Panc1 (cell line): ENCODE measurements at regions not wholly inside any gene's neighbourhood (a gene's known extent, or its start where the extent isn't known, plus 50 kb on each side); places are given as distances from the start of the nearest gene placed in this dataset.

Experiments used
- ATAC-seq: fragments of 200-7000 bp; cut with Tn5 transposase; 2 replicates; pipeline ENCODE4 v1.9.1; 2020; ENCODE audit warnings: mild to moderate bottlenecking, moderate library complexity
- BruUV-seq: library from RNA; stranded (reverse); fragments of 400-500 nt; replicated peaks from 2 replicates; lab custom pipeline; 2021; lab: Mats Ljungman, UMichigan
- CTCF ChIA-PET: fragments of 300-600 bp; sonication (Branson Sonifier 250); formaldehyde crosslinking; loops from one replicate; lab custom pipeline; 2022; ENCODE audit warnings: antibody characterized with exemption; lab: Charles Lee
- POLR2A ChIA-PET: fragments of 300-600 bp; sonication (Branson Sonifier 250); formaldehyde crosslinking; loops from one replicate; lab custom pipeline; 2022; ENCODE audit warnings: antibody characterized with exemption; lab: Charles Lee
- DNase-seq: peaks from one replicate; pipeline ENCODE4 v3.0.0-alpha.2; 2010; ENCODE audit warnings: low read depth, low spot score
- H3K27ac ChIP-seq: 2 replicates; pipeline ENCODE4 v1.5.1; 2011; ENCODE audit warnings: mild to moderate bottlenecking, low read length, inconsistent platforms
- H3K27me3 ChIP-seq: fragments of 200-500 bp; sonication (Bioruptor generic); 2 replicates; pipeline ENCODE4 v1.6.0; 2014; ENCODE audit warnings: low read length, inconsistent platforms; ENCODE audit not compliant: control insufficient read depth, insufficient read depth
- H3K36me3 ChIP-seq: fragments of 200-500 bp; sonication (Bioruptor generic); 2 replicates; pipeline ENCODE4 v1.5.1; 2014; ENCODE audit warnings: inconsistent platforms, mild to moderate bottlenecking, low read length, moderate library complexity; ENCODE audit not compliant: control insufficient read depth, insufficient read depth
- H3K4me1 ChIP-seq: 2 replicates; pipeline ENCODE4 v1.5.1; 2011; ENCODE audit warnings: inconsistent platforms, mild to moderate bottlenecking, low read length, moderate library complexity; ENCODE audit not compliant: control insufficient read depth, insufficient read depth
- H3K4me3 ChIP-seq, 2 experiments: 2 replicates each; pipeline ENCODE4 v1.5.1; 2011 to 2012; ENCODE audit warnings: low read depth in 2 of 2, low read length in 2 of 2, mild to moderate bottlenecking in 2 of 2, inconsistent platforms in 1 of 2, moderate library complexity in 1 of 2
- H3K9me3 ChIP-seq: fragments of 200-500 bp; sonication (Bioruptor generic); 2 replicates; pipeline ENCODE4 v1.5.1; 2014; ENCODE audit warnings: low read depth, mild to moderate bottlenecking, inconsistent platforms, low read length, moderate library complexity; ENCODE audit not compliant: control insufficient read depth, insufficient read depth
- POLR2AphosphoS5 ChIP-seq: IDR thresholded peaks from 2 replicates; pipeline ENCODE4 v1.6.1; 2012; ENCODE audit warnings: mild to moderate bottlenecking, low read depth, low read length, moderate library complexity
- REST ChIP-seq, 2 experiments: IDR thresholded peaks; 2 replicates each; pipeline ENCODE4 v1.6.1; 2011 to 2012; ENCODE audit warnings: low read depth in 2 of 2, control low read depth in 1 of 2, low read length in 1 of 2, mild to moderate bottlenecking in 1 of 2, moderate library complexity in 1 of 2; ENCODE audit not compliant: insufficient read depth in 1 of 2
- SIN3A ChIP-seq: IDR thresholded peaks from 2 replicates; pipeline ENCODE4 v1.6.1; 2012; ENCODE audit warnings: low read depth, mild to moderate bottlenecking, low read length, moderate library complexity, borderline replicate concordance; ENCODE audit not compliant: insufficient read depth
- TCF7L2 ChIP-seq: IDR thresholded peaks from 2 replicates; pipeline ENCODE4 v1.6.1; 2011; ENCODE audit warnings: mild to moderate bottlenecking, low read depth, low read length, inconsistent platforms
- in situ Hi-C: cut with HindIII; loops from 2 replicates; pipeline ENCODE4 v1.10.0; 2016; ENCODE audit warnings: low sequenced_read_pairs, low pct_unique_long_range_greater_than_20kb
- intact Hi-C: fragments of 100-400 bp; cut with micrococcal nuclease; formaldehyde crosslinking; loops from one replicate; pipeline ENCODE4 v1.10.0; 2022; ENCODE audit not compliant: unreplicated experiment
- TF ChIP-seq, protein P1 (sequence below): fragments of 450-650 bp; IDR thresholded peaks from 2 replicates; pipeline ENCODE4 v1.5.1; 2017; ENCODE audit warnings: mild to moderate bottlenecking

GRCh38 chr1:5222626-5223025 lies 568.2 kb downstream of the AJAP1 start:
- in situ Hi-C loops, result no loop called here
- H3K4me1 ChIP-seq, result no peaks in the 10 kb centered on the region
- DNase-seq (no peak), ATAC-seq (no peak)
- H3K27me3 ChIP-seq, result peaks cover 2% of the 10 kb centered on the region
- no peaks in the 10 kb centered on the region for H3K9me3 ChIP-seq
- no peak overlapping the region for H3K4me3 ChIP-seq
- POLR2A ChIA-PET, result no interaction called here
- CTCF ChIA-PET, result no interaction called here
- H3K27ac ChIP-seq, result no peak overlapping the region
- intact Hi-C loops, result no loop called here
- H3K36me3 ChIP-seq, result no peaks in the 10 kb centered on the region
- BruUV-seq, result no TSS peak
- TF ChIP-seq TCF7L2, result no peak
- TF ChIP-seq SIN3A, result no peak
- TF ChIP-seq, protein P1, sequence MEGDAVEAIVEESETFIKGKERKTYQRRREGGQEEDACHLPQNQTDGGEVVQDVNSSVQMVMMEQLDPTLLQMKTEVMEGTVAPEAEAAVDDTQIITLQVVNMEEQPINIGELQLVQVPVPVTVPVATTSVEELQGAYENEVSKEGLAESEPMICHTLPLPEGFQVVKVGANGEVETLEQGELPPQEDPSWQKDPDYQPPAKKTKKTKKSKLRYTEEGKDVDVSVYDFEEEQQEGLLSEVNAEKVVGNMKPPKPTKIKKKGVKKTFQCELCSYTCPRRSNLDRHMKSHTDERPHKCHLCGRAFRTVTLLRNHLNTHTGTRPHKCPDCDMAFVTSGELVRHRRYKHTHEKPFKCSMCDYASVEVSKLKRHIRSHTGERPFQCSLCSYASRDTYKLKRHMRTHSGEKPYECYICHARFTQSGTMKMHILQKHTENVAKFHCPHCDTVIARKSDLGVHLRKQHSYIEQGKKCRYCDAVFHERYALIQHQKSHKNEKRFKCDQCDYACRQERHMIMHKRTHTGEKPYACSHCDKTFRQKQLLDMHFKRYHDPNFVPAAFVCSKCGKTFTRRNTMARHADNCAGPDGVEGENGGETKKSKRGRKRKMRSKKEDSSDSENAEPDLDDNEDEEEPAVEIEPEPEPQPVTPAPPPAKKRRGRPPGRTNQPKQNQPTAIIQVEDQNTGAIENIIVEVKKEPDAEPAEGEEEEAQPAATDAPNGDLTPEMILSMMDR, result no peak
- TF ChIP-seq REST (IDR thresholded peaks at IDR 0.05; ENCODE audit: insufficient read depth in 1 of 2, low read depth in 2 of 2, low read length in 1 of 2), result no peak
- TF ChIP-seq POLR2AphosphoS5, result no peak

DNA sequence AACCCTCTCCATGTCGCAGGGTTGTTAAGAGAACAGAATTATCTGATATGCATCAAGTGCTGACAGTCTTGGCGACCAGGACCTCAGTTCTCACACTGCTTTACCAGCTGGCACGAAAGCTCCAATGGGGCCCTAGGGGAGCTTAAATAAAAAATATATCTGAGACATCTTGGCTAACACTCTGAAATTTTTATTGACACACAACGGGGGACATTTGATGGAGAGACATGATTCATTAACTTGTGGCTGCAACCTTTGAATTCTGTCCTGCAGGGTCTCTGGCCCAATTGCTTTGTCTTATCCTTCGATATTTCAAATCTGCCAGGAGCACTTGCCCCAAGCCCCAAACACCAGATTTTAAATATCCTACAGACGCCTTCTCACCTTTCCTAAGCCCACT lies 567.0 kb downstream of the AJAP1 start:
- no peak overlapping the region for H3K27ac ChIP-seq
- CTCF ChIA-PET, result no interaction called here
- no peaks in the 10 kb centered on the region for H3K36me3 ChIP-seq
- BruUV-seq, result no TSS peak
- H3K9me3 ChIP-seq, result no peaks in the 10 kb centered on the region
- TF ChIP-seq, protein P1, result no peak
- TF ChIP-seq REST (IDR thresholded peaks at IDR 0.05; ENCODE audit: insufficient read depth in 1 of 2, low read depth in 2 of 2, low read length in 1 of 2), result no peak
- no peak overlapping the region for H3K4me3 ChIP-seq
- no peaks in the 10 kb centered on the region for H3K4me1 ChIP-seq
- no peak for DNase-seq
- H3K27me3 ChIP-seq, result peaks cover 2% of the 10 kb centered on the region; the same call in 1 of the 2 replicates
- intact Hi-C loops, result no loop called here
- ATAC-seq, result no peak
- POLR2A ChIA-PET, result no interaction called here
- in situ Hi-C loops, result no loop called here
